GM21825 (cell line): ENCODE measurements at regions not wholly inside any gene's neighbourhood (a gene's known extent, or its start where the extent isn't known, plus 50 kb on each side); places are given as distances from the start of the nearest gene placed in this dataset.

ENCODE experiments used
- ATAC-seq: cut with Tn5 transposase; IDR thresholded peaks from one replicate; pipeline ENCODE4 v1.9.1; 2021; ENCODE audit warnings: mild to moderate bottlenecking, moderate library complexity; ENCODE audit not compliant: unreplicated experiment

DNA sequence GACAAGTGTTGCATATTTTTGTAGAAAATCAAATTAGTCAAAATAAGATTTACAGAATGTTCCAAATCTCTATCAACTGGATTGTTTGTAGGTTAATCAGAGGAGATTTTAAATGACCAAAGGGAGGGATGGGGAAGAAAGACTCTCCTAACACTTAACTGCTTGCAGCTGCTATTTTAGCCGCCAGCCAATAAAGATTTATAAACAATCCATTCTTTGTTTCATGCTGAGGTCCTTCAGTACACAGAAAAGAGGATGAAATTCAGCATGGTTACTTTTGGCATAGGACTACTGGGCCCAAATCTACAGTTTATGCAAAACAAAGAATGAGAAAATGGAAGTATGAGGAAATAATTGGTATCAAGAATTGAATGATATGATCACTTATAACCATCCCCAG, 86.4 kb upstream of the FN1 start:
- no peak for ATAC-seq

- no peak for ATAC-seq
Observed at GRCh38 chr2:215521031-215521430, 85.2 kb upstream of the FN1 start.

GRCh38 chr2:215517391-215517790, 81.5 kb upstream of the FN1 start:
- ATAC-seq, result no peak

DNA sequence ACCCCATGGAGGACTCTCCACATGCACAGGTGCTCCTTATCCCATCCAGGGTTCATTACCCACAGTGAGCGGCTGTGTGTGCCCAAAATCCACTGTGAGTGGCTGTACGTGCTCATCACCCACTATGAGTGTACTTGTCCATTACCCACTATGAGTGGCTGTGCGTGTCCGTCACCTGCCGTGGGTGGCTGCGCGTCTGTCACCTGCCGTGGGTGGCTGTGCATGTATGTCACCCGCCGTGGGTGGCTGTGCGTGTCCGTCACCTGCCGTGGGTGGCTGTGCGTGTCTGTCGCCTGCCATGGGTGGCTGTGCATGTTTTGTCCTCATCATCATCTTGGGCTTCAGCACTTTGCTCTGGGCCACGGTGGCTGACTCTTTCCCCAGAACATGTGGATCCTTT, 78.6 kb upstream of the FN1 start:
- ATAC-seq, result no peak

DNA sequence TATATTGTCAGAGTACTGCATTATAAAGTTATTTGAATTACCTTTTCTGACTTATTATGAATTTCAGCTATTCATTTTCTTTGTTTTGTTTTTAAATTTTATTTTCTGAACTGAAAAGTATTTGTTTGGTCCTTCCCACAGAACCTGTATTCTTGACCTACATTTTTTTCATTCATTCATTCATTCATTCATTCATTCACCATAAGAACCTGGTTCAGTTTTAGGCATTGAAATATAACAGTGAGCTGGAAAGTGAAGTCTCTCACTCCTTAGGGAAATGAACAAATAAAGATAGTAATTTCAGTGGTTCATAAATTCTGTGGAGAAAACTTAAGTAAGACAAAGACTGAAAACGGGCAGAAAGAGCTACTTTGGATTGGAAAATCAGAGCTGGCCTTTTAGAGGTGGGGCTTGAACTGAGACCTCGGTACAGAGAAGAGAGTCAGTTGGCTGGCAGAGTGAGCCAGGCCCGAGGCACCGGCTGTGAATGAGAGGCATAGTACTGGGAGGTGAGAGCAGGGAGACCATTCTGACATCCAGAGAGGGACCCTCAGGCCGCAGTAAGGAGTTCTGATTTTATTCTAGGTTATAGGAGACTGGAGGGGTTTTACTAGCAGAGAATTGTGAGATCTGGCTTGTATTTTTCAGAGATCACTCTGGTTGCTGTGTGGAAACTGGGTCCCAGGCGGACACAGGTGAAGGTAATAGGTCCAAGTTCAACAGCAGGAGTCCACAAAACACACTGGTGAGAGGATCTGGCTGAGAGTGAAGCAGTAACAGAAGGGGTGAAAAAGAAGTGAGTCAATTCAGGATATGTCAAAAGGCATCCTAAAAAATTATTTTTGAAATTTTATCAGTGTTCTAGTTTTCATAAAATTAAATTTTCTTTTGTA, 75.8 kb upstream of the FN1 start:
- no peak for ATAC-seq

- no peak for ATAC-seq
Observed at GRCh38 chr2:215507836-215508235, 72.0 kb upstream of the FN1 start.

DNA sequence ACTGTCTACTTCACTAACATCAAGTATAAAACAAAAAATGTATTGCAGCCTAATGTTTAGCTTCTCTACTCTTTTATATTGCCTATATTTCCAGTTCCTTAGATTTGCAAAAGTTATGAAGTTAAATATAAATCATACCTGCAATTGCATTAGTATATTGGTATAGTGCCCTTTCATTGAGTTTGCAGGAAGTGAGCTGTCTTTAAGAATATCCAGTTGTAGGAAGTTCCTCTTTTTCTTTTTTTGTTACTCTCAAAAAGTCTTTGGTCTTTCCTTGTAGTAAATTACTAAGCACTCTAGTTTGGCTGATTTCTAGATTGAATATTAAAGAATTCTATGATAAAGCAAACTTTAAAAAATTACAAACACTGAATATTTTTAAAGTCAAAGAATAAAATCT, 71.3 kb upstream of the FN1 start:
- ATAC-seq, result no peak

DNA sequence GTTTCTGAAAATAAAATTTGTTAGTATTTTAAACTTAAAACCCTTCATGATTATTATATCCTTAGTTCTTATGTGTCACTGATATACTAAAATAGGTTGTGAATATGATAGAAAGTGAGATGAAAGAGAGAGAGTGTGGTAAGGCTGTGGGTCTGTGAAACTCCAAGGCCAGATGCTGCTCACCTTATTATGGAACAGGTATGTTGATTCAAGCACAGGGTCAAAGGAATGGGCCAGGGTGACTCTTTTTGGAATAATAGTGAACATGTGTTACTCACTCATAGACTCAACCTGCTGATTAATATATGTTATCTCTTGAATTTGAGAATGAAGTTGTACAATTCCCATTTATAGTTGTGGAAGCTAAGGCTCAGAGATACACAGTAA, 70.7 kb upstream of the FN1 start:
- no peak for ATAC-seq

- no peak for ATAC-seq
Observed at GRCh38 chr2:215505044-215505786, 69.3 kb upstream of the FN1 start.

DNA sequence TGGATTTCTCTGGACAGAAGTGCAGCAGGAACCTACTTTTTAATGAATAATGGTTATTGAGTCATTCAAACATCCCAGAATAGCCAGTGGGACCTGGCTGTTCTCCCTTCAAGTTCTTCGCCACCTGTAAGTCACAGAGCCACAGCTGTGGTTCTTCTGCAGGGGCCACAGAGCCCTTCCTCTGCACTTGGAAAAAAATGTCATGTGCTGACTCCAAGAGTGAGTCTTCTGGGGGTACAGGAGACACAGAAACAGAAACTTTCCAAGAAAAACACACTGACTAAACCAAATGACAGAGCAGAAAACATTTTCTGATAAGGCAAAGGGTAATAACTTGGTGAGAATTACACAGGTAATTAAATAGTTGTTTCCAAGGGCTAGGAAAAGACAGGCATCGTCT, 68.7 kb upstream of the FN1 start:
- no peak for ATAC-seq

DNA sequence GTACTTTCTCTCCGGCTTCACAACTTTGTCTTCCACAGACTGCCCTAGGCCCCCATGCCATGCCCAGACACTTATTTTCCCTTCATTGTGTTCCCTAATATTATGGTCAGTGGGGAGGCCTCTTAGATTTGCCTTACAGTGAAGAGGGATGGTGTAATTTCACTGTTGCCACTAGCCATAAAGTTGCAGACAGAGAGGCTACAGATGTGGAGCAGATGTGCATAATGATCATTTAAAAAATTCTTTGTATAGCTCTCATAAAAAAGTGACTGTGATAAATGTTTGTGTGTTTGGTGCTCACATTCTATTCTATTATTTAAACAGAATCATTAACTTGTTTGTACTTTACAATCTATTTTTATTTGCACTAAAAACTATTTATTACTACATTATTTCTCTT, 67.5 kb upstream of the FN1 start:
- no peak for ATAC-seq

DNA sequence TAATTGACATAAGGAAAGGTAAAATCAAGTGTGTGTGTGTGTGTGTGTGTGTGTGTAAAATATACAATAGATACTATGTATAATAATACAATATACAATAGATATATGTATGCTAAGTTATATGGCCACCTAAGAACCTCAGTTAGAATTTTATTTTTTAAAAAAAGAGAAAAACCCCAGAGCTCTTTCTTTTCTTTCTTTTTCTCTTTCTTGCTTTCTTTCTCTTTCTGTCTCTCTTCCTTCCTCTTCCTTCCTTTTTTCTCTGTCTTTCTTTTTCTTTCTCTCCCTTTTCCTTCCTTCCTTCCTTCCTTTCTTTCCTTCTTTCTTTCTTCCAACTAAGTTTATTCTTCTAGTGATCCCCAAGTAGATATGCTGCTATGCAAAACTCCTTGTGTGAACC, 64.6 kb upstream of the FN1 start:
- ATAC-seq, result no peak

- no peak for ATAC-seq
Observed at GRCh38 chr2:215499331-215499730, 63.5 kb upstream of the FN1 start.

DNA sequence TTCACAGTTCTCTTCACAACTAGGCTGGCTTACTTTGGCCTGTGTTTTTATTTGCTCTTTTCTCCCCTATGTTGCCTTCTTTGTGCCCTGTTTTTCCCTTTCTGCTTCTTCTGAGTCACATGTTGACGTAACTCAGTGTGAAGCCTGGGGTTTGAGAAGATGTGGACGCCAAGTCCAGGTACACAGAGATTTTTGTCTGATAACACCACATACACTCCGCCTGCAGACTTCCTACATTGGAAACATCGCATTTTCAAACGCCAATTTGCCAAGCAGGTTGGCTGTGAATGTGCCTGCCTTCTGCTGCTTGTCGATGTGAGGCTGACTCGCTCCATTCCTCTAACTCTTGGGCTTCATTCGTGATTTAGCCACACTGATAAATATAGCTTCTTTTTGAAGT, 62.6 kb upstream of the FN1 start:
- ATAC-seq, result no peak

- no peak for ATAC-seq
Observed at GRCh38 chr2:215493376-215493775, 57.5 kb upstream of the FN1 start.

DNA sequence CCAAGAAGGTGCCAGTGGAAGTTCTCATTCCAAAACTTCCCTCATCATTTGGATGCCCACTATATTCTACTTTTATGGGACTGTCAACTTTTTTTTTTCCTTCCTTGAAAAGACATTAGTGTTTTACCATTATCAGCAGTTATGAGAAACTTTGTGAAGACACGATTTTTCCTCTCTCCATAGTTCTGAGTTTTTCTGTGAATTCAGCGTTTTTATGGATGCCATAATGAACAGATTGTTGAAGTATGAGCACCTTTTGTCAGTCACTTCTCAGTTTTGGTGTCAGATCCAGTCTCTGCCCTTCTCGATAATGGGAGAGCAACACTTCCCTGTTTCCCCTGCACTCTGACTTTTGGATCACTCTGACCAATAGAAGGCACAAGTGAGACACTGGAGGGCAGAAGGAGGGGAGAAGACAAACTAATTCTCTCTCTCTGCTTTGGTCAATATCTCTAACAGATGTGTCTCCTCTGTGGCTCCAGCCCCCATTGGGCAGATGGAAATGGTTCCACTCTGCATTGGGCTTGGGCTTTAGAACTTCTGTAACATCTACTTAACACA, 53.5 kb upstream of the FN1 start:
- no peak for ATAC-seq

DNA sequence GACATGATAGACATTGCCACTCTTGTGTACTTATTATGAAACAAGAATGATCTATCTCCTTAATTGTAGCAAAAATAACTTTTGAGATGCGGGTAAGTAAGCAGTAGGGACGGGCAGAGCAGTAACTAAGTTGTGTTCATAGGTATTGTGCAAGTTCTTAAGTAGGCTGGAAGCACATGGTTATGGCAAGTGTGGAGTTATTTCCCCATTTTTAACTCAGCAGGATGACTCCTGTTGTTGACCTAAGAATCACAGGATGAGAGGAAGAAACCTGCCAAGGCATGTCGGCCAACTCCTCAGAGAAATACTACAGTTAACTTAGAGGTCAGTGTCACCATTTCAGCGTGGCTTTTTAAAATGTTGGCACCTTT, 51.1 kb upstream of the FN1 start:
- no peak for ATAC-seq

GRCh38 chr2:215486291-215487001, 50.6 kb upstream of the FN1 start:
- ATAC-seq, result no peak
